OCI-LY7 (cell line): ENCODE measurements at regions not wholly inside any gene's neighbourhood (a gene's known extent, or its start where the extent isn't known, plus 50 kb on each side); places are given as distances from the start of the nearest gene placed in this dataset.

Experiments
- EZH2phosphoT487 ChIP-seq: fragments of 200-600 bp; sonication (generic); IDR thresholded peaks from 2 replicates; pipeline ENCODE4 v1.6.1; 2018; ENCODE audit warnings: low read depth, borderline replicate concordance, mild to moderate bottlenecking, mixed run types, antibody characterized with exemption, low read length, moderate library complexity, mixed read lengths
- TF ChIP-seq, protein P1 (sequence below): fragments of 200-600 bp; sonication (generic); conservative IDR thresholded peaks from 2 replicates; pipeline ENCODE4 v1.5.1; 2014; ENCODE audit warnings: mild to moderate bottlenecking, antibody characterized with exemption, low read length, moderate library complexity, mixed read lengths

GRCh38 chr22:47759909-47760308, 997.5 kb downstream of the TBC1D22A start:
- TF ChIP-seq, protein P1, sequence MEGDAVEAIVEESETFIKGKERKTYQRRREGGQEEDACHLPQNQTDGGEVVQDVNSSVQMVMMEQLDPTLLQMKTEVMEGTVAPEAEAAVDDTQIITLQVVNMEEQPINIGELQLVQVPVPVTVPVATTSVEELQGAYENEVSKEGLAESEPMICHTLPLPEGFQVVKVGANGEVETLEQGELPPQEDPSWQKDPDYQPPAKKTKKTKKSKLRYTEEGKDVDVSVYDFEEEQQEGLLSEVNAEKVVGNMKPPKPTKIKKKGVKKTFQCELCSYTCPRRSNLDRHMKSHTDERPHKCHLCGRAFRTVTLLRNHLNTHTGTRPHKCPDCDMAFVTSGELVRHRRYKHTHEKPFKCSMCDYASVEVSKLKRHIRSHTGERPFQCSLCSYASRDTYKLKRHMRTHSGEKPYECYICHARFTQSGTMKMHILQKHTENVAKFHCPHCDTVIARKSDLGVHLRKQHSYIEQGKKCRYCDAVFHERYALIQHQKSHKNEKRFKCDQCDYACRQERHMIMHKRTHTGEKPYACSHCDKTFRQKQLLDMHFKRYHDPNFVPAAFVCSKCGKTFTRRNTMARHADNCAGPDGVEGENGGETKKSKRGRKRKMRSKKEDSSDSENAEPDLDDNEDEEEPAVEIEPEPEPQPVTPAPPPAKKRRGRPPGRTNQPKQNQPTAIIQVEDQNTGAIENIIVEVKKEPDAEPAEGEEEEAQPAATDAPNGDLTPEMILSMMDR, result no peak
- TF ChIP-seq EZH2phosphoT487, result no peak
